IMR-90 (cell line): ENCODE measurements at regions not wholly inside any gene's neighbourhood (a gene's known extent, or its start where the extent isn't known, plus 50 kb on each side); places are given as distances from the start of the nearest gene placed in this dataset.

Source experiments
- ATAC-seq: fragments of 200-7000 bp; cut with Tn5 transposase; 2 replicates; pipeline ENCODE4 v1.9.1; 2020; ENCODE audit warnings: low read depth, mild to moderate bottlenecking, moderate library complexity
- BruUV-seq: library from RNA; stranded (reverse); fragments of 400-500 nt; replicated peaks from 2 replicates; lab custom pipeline; 2021; lab: Mats Ljungman, UMichigan
- CTCF ChIA-PET: fragments of 300-600 bp; formaldehyde crosslinking; extraction: SDS; loops from one replicate; lab custom pipeline; 2021; ENCODE audit warnings: antibody characterized with exemption; lab: Yijun Ruan, JAX
- POLR2A ChIA-PET: fragments of 300-600 bp; sonication (Branson Sonifier 250); formaldehyde crosslinking; loops from one replicate; lab custom pipeline; 2022; ENCODE audit warnings: antibody characterized with exemption; ENCODE audit not compliant: unreplicated experiment; lab: Charles Lee
- DNase-seq: peaks from one replicate; pipeline ENCODE4 v3.0.0; 2013
- H2AFZ ChIP-seq: replicated peaks from 2 replicates; pipeline ENCODE3; 2013; ENCODE audit warnings: low read length, mild to moderate bottlenecking; ENCODE audit not compliant: poor library complexity
- H2AK5ac ChIP-seq: 2 replicates; pipeline ENCODE4 v1.6.1; 2013; ENCODE audit warnings: low read depth, low read length, inconsistent platforms
- H2AK9ac ChIP-seq: replicated peaks from 2 replicates; pipeline ENCODE3; 2013; ENCODE audit warnings: mild to moderate bottlenecking, low read depth, low read length, moderate library complexity; ENCODE audit not compliant: poor library complexity
- H2BK120ac ChIP-seq: 2 replicates; pipeline ENCODE4 v1.6.1; 2013; ENCODE audit warnings: low read depth, low read length, inconsistent platforms
- H2BK15ac ChIP-seq: 3 replicates; pipeline ENCODE4 v1.6.1; 2013; ENCODE audit warnings: low read depth, low read length, inconsistent platforms
- H2BK20ac ChIP-seq: 2 replicates; pipeline ENCODE4 v1.6.1; 2013; ENCODE audit warnings: low read depth, mild to moderate bottlenecking, inconsistent platforms, low read length, moderate library complexity
- H2BK5ac ChIP-seq: 2 replicates; pipeline ENCODE4 v1.6.1; 2013; ENCODE audit warnings: mild to moderate bottlenecking, low read depth, low read length, inconsistent platforms; ENCODE audit not compliant: poor library complexity, severe bottlenecking
- H3K14ac ChIP-seq: replicated peaks from 2 replicates; pipeline ENCODE4 v1.6.1; 2013; ENCODE audit warnings: low read depth, low read length, inconsistent platforms
- H3K18ac ChIP-seq: 2 replicates; pipeline ENCODE4 v1.6.1; 2013; ENCODE audit warnings: low read depth, low read length, control low read depth
- H3K23ac ChIP-seq: 2 replicates; pipeline ENCODE4 v1.6.1; 2013; ENCODE audit warnings: low read depth, low read length, inconsistent platforms
- H3K27ac ChIP-seq: 2 replicates; pipeline ENCODE4 v1.5.1; 2013; ENCODE audit warnings: mild to moderate bottlenecking, control low read depth, low read length; ENCODE audit not compliant: insufficient read depth
- H3K27me3 ChIP-seq: 2 replicates; pipeline ENCODE4 v1.6.1; 2013; ENCODE audit warnings: low read length; ENCODE audit not compliant: control insufficient read depth, insufficient read depth
- H3K36me3 ChIP-seq: 2 replicates; pipeline ENCODE4 v1.6.1; 2013; ENCODE audit warnings: low read length, mixed read lengths; ENCODE audit not compliant: control insufficient read depth, insufficient read depth
- H3K4ac ChIP-seq: 2 replicates; pipeline ENCODE4 v1.6.1; 2013; ENCODE audit warnings: low read depth, low read length, inconsistent platforms
- H3K4me1 ChIP-seq: 2 replicates; pipeline ENCODE4 v1.6.1; 2013; ENCODE audit warnings: low read length, mixed read lengths; ENCODE audit not compliant: control insufficient read depth, insufficient read depth
- H3K4me2 ChIP-seq: 2 replicates; pipeline ENCODE4 v1.6.1; 2013; ENCODE audit warnings: low read depth, mild to moderate bottlenecking, control low read depth, low read length, moderate library complexity
- H3K4me3 ChIP-seq: 2 replicates; pipeline ENCODE4 v1.5.1; 2013; ENCODE audit warnings: low read depth, mild to moderate bottlenecking, control low read depth, low read length, moderate library complexity; ENCODE audit not compliant: insufficient read depth
- H3K56ac ChIP-seq: 2 replicates; pipeline ENCODE4 v1.6.1; 2013; ENCODE audit warnings: low read length, inconsistent platforms; ENCODE audit not compliant: insufficient read depth; ENCODE audit errors: extremely low read depth
- H3K79me1 ChIP-seq, 2 experiments: 2 replicates each; pipeline ENCODE4 v1.6.1; 2013; ENCODE audit warnings: low read length in 2 of 2, inconsistent platforms in 1 of 2, low read depth in 1 of 2
- H3K9ac ChIP-seq: 2 replicates; pipeline ENCODE4 v1.6.1; 2013; ENCODE audit warnings: low read depth, low read length, control low read depth
- H3K9me1 ChIP-seq: 2 replicates; pipeline ENCODE4 v1.6.1; 2013; ENCODE audit warnings: low read length, inconsistent platforms; ENCODE audit not compliant: insufficient read depth
- H3K9me3 ChIP-seq: 2 replicates; pipeline ENCODE4 v1.6.1; 2013; ENCODE audit warnings: low read length; ENCODE audit not compliant: control insufficient read depth, insufficient read depth
- H4K20me1 ChIP-seq: 2 replicates; pipeline ENCODE4 v1.6.1; 2013; ENCODE audit warnings: low read length, inconsistent platforms; ENCODE audit not compliant: insufficient read depth
- H4K5ac ChIP-seq: 2 replicates; pipeline ENCODE4 v1.6.1; 2013; ENCODE audit warnings: mild to moderate bottlenecking, low read depth, low read length, control low read depth
- H4K8ac ChIP-seq, 2 experiments: 2 replicates each; pipeline ENCODE4 v1.6.1; 2013; ENCODE audit warnings: low read depth in 2 of 2, low read length in 2 of 2, control low read depth in 1 of 2, inconsistent platforms in 1 of 2
- H4K91ac ChIP-seq: 2 replicates; pipeline ENCODE4 v1.6.1; 2013; ENCODE audit warnings: low read depth, low read length, inconsistent platforms; ENCODE audit not compliant: insufficient read depth
- BHLHE40 ChIP-seq: fragments of 150-350 bp; IDR thresholded peaks from 2 replicates; pipeline ENCODE4 v1.6.1; 2016; ENCODE audit warnings: mild to moderate bottlenecking, low read depth, low read length
- CEBPB ChIP-seq: IDR thresholded peaks from 2 replicates; pipeline ENCODE4 v1.6.1; 2012; ENCODE audit warnings: low read depth, low read length, improper control_type of control experiment
- CHD1 ChIP-seq: IDR thresholded peaks from 2 replicates; pipeline ENCODE4 v1.6.1; 2012; ENCODE audit warnings: low read depth, low read length, improper control_type of control experiment
- CTCF ChIP-seq: conservative IDR thresholded peaks from 2 replicates; pipeline ENCODE4 v1.5.1; 2012; ENCODE audit warnings: mild to moderate bottlenecking, low read depth, low read length, improper control_type of control experiment
- ELK1 ChIP-seq: fragments of 150-350 bp; IDR thresholded peaks from 2 replicates; pipeline ENCODE4 v1.6.1; 2016; ENCODE audit warnings: low read depth, mild to moderate bottlenecking, low read length, moderate library complexity, borderline replicate concordance
- FOS ChIP-seq: fragments of 150-350 bp; IDR thresholded peaks from 2 replicates; pipeline ENCODE4 v1.6.1; 2016; ENCODE audit warnings: low read depth, low read length
- MAFK ChIP-seq: IDR thresholded peaks from 2 replicates; pipeline ENCODE4 v1.6.1; 2012; ENCODE audit warnings: low read depth, low read length, improper control_type of control experiment
- MAZ ChIP-seq: IDR thresholded peaks from 2 replicates; pipeline ENCODE4 v1.6.1; 2012; ENCODE audit warnings: low read depth, mild to moderate bottlenecking, low read length, improper control_type of control experiment, moderate library complexity, borderline replicate concordance
- MXI1 ChIP-seq: IDR thresholded peaks from 2 replicates; pipeline ENCODE4 v1.6.1; 2012; ENCODE audit warnings: low read depth, mild to moderate bottlenecking, low read length, moderate library complexity, borderline replicate concordance
- NFE2L2 ChIP-seq: fragments of 150-350 bp; IDR thresholded peaks from 2 replicates; pipeline ENCODE4 v1.6.1; 2016; ENCODE audit warnings: low read depth, mild to moderate bottlenecking, low read length
- POLR2A ChIP-seq: IDR thresholded peaks from 2 replicates; pipeline ENCODE4 v1.6.1; 2012; ENCODE audit warnings: mild to moderate bottlenecking, low read depth, low read length
- RAD21 ChIP-seq: IDR thresholded peaks from 2 replicates; pipeline ENCODE4 v1.6.1; 2012; ENCODE audit warnings: low read length, improper control_type of control experiment
- RCOR1 ChIP-seq: IDR thresholded peaks from 2 replicates; pipeline ENCODE4 v1.6.1; 2012; ENCODE audit warnings: mild to moderate bottlenecking, low read length, improper control_type of control experiment; ENCODE audit not compliant: insufficient replicate concordance
- RFX5 ChIP-seq: IDR thresholded peaks from 2 replicates; pipeline ENCODE4 v1.8.0; 2012; ENCODE audit warnings: low read depth, mild to moderate bottlenecking, low read length, moderate library complexity
- SMC3 ChIP-seq: fragments of 150-350 bp; IDR thresholded peaks from 2 replicates; pipeline ENCODE4 v1.6.1; 2016; ENCODE audit warnings: low read depth, mild to moderate bottlenecking, antibody characterized with exemption, low read length, moderate library complexity
- USF2 ChIP-seq: fragments of 150-350 bp; IDR thresholded peaks from 2 replicates; pipeline ENCODE4 v1.6.1; 2017; ENCODE audit warnings: mild to moderate bottlenecking, antibody characterized with exemption, low read length, low read depth
- WGBS, 2 experiments: methylation state at CpG; one replicate each; pipeline versions ENCODE4 v1.1.5 to v1.1.7; 2013; ENCODE audit warnings: missing lambda C conversion rate in 2 of 2; ENCODE audit not compliant: insufficient read length in 1 of 2; ENCODE audit errors: extremely low coverage in 2 of 2; 5-methylcytosine and 5-hydroxymethylcytosine counted together
- dilution Hi-C: fragments of 300-500 bp; cut with HindIII; formaldehyde crosslinking; loops from one replicate; pipeline ENCODE4 v1.14.3; 2018; ENCODE audit warnings: low sequenced_read_pairs; ENCODE audit not compliant: unreplicated experiment
- in situ Hi-C: fragments of 300-500 bp; cut with MboI; formaldehyde crosslinking; loops from 3 replicates; pipeline ENCODE4 v1.14.3; 2019; ENCODE audit warnings: low sequenced_read_pairs, inconsistent platforms, mixed read lengths
- intact Hi-C: fragments of 100-400 bp; cut with micrococcal nuclease; formaldehyde crosslinking; loops from 2 replicates; pipeline ENCODE4 v1.10.0; 2022

- BruUV-seq, result no TSS peak
- no peak overlapping the region for H3K14ac ChIP-seq
- H3K27me3 ChIP-seq, result no peaks in the 10 kb centered on the region
- H2BK120ac ChIP-seq, result no peak overlapping the region
- dilution Hi-C loops, result no loop called here
- H3K18ac ChIP-seq, result no peak overlapping the region
- H2AK9ac ChIP-seq, result no peak overlapping the region
- ATAC-seq, result no peak
- no peak overlapping the region for H2BK15ac ChIP-seq
- no peaks in the 10 kb centered on the region for H3K36me3 ChIP-seq
- H3K9ac ChIP-seq, result no peak overlapping the region
- H3K79me1 ChIP-seq, result no peaks in the 10 kb centered on the region
- H4K5ac ChIP-seq, result no peak overlapping the region
- in situ Hi-C loops, result no loop called here
- H4K20me1 ChIP-seq, result no peaks in the 10 kb centered on the region
- intact Hi-C loops, result no loop called here
- no peaks in the 10 kb centered on the region for H3K4me1 ChIP-seq
- no peak overlapping the region for H2BK5ac ChIP-seq
- H3K4me2 ChIP-seq, result no peak overlapping the region
- ChIA-PET POLR2A (no interaction called here), CTCF (no interaction called here)
- H3K27ac ChIP-seq, result no peak overlapping the region
- H3K56ac ChIP-seq, result no peak overlapping the region
- no peak overlapping the region for H3K4me3 ChIP-seq
- H3K23ac ChIP-seq, result no peak overlapping the region
- no peak for DNase-seq
- no peak overlapping the region for H2AFZ ChIP-seq
- no CpG with 5 or more reads among the region's 1 CpG for WGBS, 2 experiments
- H4K91ac ChIP-seq, result no peak overlapping the region
- H2AK5ac ChIP-seq, result no peak overlapping the region
- H2BK20ac ChIP-seq, result no peak overlapping the region
- H4K8ac ChIP-seq, result no peak overlapping the region
- H3K9me3 ChIP-seq, result peaks cover 3% of the 10 kb centered on the region; the same call in 1 of the 2 replicates
- TF ChIP-seq BHLHE40, result no peak
- TF ChIP-seq ELK1, result no peak
- no peak for TF ChIP-seq MXI1
- no peak for TF ChIP-seq FOS
- TF ChIP-seq CEBPB, result no peak
- no peak for TF ChIP-seq MAZ
- TF ChIP-seq NFE2L2, result no peak
- TF ChIP-seq USF2, result no peak
- no peak for TF ChIP-seq MAFK
- TF ChIP-seq RFX5, result no peak
- no peak for TF ChIP-seq SMC3
- no peak for TF ChIP-seq RCOR1
- TF ChIP-seq CTCF, result no peak
- no peak for TF ChIP-seq POLR2A
- no peak for TF ChIP-seq RAD21
- TF ChIP-seq CHD1, result no peak
- no peaks in the 10 kb centered on the region for H3K9me1 ChIP-seq
- no peak overlapping the region for H3K4ac ChIP-seq
Observed at GRCh38 chr4:132596186-132596585, 552.9 kb upstream of the PCDH10 start.
